PC-9 (cell line): ENCODE measurements at regions not wholly inside any gene's neighbourhood (a gene's known extent, or its start where the extent isn't known, plus 50 kb on each side); places are given as distances from the start of the nearest gene placed in this dataset.

Experiments used
- CTCF ChIP-seq: fragments of 200-600 bp; sonication (generic); conservative IDR thresholded peaks from 2 replicates; pipeline ENCODE4 v1.6.1; 2017; ENCODE audit warnings: mixed run types, antibody characterized with exemption, mild to moderate bottlenecking, moderate library complexity
- EZH2 ChIP-seq: fragments of 200-600 bp; sonication (generic); IDR thresholded peaks from 2 replicates; pipeline ENCODE4 v1.8.0; 2017; ENCODE audit warnings: antibody characterized with exemption, low read depth

- TF ChIP-seq CTCF, result no peak
- TF ChIP-seq EZH2, result no peak
Observed at GRCh38 chr14:55848964-55849363, 269.0 kb downstream of the KTN1 start.
